GM19023 (cell line): ENCODE measurements at regions not wholly inside any gene's neighbourhood (a gene's known extent, or its start where the extent isn't known, plus 50 kb on each side); places are given as distances from the start of the nearest gene placed in this dataset.
"Not testable (repeated sequence)": the region's sequence is repeated elsewhere in the genome, so short reads cannot be mapped to it uniquely, and the experiment has no call there.

Experiments
- ATAC-seq: cut with Tn5 transposase; IDR thresholded peaks from one replicate; pipeline ENCODE4 v1.9.1; 2021; ENCODE audit warnings: mild to moderate bottlenecking, moderate library complexity; ENCODE audit not compliant: unreplicated experiment

- ATAC-seq, result not testable (repeated sequence)
Measured at GRCh38 chr21:14009238-14009981, 201.3 kb downstream of the LIPI start.

DNA sequence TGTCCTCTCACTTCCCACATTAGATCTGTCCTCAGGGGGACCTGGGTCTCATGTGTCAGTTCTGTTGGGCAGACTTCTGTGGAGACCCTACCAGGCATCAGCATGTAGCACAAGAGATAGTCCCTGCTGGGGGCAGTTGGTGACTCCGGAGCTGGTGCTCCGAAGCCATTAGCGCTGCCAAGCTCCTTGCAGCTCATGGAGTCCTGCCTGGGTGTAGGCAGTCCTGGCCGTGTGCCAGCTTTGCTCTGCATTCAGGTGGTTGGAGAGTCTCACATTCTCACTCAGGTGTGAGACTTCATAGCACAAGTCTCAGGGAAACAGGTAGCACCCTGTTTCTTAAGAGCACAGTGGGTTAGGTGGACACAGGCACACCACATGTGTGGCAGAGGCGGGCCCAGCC, 202.3 kb downstream of the LIPI start:
- ATAC-seq, result not testable (repeated sequence)

- ATAC-seq, result not testable (repeated sequence)
Measured at GRCh38 chr21:14008006-14008405, 202.7 kb downstream of the LIPI start.

- ATAC-seq, result not testable (repeated sequence)
Measured at GRCh38 chr21:14006144-14006543, 204.6 kb downstream of the LIPI start.

GRCh38 chr21:13986996-13987958, 223.5 kb downstream of the LIPI start:
- ATAC-seq, result not testable (repeated sequence)

DNA sequence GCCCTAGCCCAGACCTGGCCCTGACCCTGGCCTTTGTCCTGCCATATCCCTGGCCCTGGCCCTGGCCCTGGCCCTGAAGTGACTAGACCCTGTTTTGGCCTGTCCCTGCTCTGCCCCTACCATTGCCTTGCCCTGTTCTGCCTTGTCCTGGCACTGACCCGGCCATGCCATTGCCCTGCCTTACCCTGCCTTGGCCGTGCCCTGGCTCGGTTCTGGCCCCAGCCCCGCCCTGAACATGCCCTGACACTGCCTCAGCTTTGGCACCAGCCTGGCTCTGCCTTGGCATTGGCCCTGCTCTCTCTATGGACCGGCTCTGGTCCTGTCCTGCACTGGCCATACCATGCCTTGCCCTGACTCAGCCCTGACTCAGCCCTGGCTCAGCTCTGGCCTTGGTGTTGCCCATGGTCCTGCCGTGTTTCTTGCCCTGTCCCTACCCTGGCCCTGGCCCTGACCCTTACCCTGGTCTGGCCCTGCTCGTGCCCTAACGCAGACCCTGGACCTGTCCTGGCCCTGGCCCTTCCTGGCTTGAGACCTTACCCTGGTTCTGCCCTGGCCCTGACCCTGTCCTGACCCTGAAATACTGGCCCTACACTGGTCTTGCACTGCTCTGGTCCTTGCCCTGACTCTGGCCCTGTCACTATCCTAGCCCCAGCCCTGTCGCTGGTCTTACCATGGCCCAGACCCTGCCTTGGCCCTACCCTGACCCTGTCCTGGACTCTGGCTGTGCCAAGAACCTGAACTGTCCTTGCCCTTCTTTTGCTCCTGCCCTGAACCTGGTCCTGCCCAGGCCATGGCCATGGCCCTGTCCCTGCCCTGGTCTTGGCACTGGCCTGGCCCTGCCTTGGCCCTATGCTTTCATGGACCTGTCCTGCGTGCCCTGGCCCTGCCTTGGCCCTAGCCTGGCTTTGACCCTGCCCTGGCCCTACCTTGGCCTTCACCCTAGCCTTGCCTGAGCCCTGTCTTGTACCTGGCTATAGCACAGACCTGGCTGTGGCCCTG, 224.6 kb downstream of the LIPI start:
- ATAC-seq, result not testable (repeated sequence)

DNA sequence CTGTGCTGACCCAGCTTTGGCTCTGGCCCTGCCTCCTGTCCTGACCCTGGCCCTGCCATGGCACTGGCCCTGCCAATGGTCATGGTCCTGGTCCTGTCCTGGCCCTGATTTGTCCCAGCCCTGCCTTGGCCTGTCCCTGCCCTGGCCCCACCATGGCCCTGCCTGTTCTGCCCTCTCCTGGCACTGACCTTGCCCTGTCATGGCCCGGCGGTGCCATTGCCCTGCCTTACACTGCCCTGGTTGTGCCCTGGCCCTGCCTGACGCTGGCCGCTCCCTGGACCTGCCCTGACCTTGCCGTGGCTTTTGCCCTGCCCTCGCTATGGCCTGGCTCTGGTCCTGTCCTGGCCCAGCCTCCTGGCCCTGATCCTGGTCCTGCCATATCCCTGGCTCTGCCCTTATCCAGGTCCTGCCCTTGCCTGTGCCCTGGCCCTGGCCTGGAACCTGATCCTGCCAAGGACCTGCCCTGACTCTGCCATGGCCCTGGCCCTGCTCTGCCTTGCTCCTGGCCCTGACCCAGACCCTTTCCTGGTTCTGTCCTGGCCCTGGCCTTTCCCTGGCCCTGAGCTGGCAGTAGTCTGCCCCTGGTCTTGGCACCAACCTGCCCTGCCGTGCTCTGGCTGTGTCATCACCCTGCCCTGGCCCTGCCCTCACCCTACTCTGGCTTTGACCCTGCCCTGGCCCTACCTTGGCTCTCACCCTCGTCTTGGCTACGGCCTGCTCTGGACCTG, 225.5 kb downstream of the LIPI start:
- not testable (repeated sequence) for ATAC-seq

GRCh38 chr21:13984728-13985127, 226.0 kb downstream of the LIPI start:
- ATAC-seq, result not testable (repeated sequence)

DNA sequence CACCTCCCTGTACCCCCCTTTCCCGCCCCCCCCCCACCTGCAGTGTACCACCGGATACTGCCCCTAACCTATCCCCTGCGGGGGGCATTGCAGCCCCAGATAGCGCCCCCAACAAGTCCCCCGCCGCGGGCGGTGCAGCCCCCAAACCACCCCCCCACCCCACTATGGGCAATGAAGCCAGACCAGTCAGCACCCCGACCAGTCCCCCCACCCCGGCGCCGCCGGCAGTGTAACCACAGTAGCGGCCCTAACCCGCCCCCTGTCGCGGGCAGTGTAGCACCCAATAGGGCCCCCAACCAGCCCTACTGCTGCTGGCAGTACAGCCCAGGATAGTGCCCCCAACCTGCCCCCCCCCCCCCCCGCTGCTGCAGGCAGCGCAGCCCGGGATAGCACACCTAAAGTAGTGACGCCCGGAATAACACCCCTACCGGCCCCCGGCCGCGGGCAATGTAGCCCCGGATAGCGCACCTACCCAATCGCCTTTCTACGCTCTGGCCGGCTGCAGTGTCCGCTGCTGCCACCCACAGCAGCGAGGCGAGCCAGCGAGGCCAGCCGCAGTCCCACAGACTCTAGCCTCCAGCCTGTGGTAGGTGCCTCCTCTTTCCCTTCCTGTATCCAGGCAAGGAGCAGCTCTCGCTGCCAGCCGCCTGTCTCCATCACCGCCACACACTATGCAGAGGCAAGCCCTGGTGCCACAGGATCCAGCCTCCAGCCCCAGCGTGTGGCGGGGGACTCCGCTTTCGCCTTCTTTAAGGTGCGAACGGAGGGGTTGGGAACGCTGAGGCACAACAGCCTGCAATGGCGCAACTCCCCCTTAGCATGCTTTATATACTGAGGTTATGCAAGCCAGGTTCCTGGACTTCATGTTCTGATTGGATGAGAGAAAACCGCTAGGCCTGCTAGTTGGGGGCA, 229.3 kb downstream of the LIPI start:
- not testable (repeated sequence) for ATAC-seq

DNA sequence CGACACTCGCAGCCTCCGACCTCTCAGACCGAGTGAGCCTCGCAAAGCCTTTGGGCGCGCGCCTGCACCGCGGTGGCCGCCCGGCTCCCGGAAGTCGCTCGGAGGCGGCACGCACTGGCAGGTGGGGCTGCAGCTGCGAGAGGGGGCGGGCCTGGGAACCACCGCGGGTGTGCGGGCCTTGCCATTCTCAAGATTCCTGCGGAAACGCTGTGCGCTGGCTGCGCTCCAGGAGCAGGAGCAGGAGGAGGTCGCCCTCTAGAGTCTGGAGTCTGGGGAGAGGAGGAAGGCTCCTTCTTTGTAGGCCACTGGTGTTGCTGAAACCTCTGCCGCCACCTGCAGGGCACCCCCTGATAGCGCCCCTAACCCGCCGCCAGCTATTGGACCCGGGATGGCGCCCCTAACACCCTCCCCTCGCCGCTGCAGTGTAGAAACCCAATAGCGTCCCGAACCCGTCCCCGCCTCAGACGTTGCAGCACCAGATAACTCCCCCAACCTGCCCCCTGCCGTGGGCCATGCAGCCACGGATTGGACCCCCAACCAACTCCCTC, 230.6 kb downstream of the LIPI start:
- peak; percentile 93 for ATAC-seq

DNA sequence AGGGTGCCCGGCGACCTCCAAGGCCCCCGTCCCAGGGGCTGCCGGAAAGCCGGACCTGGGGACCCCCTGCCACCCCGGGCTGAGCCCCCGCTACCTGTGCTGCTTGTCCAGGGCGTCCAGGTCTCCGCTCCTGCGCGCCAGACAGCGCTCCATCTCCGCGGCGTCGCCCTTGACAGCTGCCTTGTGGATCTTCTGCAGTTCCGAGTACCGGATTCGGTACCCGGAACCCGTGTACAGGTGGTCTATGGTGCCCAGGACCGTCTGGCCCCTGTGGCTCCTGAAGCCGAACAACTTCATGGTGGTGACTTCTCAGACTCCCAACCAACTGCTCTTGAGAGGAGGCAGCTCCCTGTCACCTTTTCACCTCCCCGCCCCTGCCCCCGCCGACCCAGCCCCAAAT, 231.1 kb downstream of the LIPI start:
- ATAC-seq, result peak; percentile 12

- not testable (repeated sequence) for ATAC-seq
Measured at GRCh38 chr21:13974582-13974981, 236.2 kb downstream of the LIPI start.

DNA sequence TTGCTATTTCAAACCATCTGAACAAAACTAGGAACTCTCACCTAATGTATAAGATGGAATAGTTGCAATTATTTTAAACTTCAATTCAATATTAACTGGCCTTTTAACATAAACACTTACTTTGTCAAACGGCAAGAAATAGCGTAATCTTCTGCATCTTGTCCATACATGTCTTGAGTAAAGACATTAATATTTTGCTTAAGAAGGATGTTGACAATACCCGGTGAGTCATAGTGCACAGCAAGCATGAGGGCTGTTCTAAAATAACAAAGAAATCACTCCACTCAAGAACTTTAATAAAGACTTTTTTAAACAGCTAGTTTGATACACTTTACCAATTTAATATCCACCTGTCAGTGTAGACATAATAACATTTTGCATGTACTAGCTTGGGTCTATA, 240.9 kb downstream of the LIPI start:
- ATAC-seq, result not testable (repeated sequence)

DNA sequence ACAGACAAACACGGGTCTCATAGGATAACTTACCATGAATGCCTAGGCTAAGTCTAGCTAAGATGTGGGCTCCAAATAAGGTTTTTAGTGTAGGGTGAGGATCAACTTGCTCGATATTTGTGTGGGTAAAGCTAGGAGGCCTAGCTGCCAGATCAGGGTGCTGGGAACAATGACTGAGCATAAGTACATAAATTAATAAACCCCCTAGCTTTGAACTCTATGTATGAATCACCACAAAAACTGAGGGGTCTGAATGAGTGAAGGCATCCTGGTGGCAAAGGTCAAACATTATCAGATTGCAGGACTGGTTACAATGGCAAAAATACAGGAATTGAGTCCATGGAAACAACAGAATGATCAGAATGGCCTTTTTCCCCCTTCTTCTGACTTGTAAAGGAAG, 241.8 kb downstream of the LIPI start:
- ATAC-seq, result not testable (repeated sequence)

- ATAC-seq, result not testable (repeated sequence)
Measured at GRCh38 chr21:13963259-13963658, 247.5 kb downstream of the LIPI start.

- no peak for ATAC-seq
Measured at GRCh38 chr21:13937236-13937635, 273.5 kb downstream of the LIPI start.

DNA sequence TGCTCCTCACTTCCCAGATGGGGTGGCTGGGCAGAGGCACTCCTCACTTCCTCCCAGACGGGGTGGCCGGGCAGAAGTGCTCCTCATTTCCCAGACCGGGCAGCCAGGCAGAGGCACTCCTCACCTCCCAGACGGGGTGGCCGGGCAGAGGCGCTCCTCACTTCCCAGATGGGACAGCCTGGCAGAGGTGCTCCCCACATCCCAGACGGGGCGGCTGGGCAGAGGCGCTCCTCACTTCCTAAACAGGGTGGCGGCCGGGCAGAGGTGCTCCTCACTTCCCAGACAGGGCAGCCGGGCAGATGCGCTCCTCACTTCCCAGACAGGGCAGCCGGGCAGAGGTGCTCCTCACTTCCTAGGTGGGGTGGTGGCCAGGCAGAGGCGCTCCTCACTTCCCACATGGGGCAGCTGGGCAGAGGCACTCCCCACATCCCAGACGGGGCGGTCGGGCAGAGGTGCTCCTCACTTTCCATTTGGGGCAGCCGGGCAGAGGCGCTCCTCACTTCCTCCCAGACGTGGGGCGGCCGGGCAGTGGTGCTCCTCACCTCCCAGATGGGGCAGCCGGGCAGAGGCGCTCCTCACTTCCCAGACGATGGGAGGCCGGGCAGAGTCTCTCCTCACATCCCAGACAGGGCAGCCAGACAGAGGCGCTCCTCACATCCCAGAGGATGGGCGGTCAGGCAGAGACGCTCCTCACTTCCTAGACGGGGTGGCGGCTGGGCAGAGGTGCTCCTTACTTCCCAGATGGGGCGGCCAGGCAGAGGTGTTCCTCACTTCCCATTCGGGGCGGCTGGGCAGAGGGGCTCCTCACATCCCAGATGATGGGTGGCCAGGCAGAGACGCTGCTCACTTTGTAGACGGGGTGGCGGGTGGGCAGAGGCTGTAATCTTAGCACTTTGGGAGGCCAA, 274.5 kb downstream of the LIPI start:
- ATAC-seq, result not testable (repeated sequence)
